Fibroblast of skin of left biceps (primary cell): ENCODE measurements at regions not wholly inside any gene's neighbourhood (a gene's known extent, or its start where the extent isn't known, plus 50 kb on each side); places are given as distances from the start of the nearest gene placed in this dataset.

Experiments used
- DNase-seq, 2 experiments: peaks; one replicate each; pipeline ENCODE4 v3.0.0-alpha.2; 2013; ENCODE audit warnings: low read depth in 2 of 2

DNA sequence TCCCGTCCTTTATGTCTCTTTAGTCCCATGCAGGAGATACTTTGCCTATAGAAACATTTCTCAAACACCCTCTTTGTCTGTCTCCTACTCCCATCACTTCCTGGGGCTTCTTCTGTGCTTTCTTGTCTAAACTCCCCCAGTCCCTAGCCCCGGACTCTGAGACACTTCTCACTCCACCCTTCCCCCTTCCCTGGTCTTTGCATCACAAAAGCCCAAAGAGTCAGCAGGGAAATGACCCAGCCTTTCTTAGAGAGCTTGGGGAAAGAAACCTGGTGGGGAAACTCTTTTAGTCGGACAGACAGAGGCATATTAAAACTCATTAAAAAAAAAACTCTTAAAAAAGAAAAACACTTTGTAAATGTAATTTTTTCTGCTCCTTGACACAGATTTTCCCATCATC lies 211.2 kb downstream of the TJP1 start:
- DNase-seq, result no peak

DNA sequence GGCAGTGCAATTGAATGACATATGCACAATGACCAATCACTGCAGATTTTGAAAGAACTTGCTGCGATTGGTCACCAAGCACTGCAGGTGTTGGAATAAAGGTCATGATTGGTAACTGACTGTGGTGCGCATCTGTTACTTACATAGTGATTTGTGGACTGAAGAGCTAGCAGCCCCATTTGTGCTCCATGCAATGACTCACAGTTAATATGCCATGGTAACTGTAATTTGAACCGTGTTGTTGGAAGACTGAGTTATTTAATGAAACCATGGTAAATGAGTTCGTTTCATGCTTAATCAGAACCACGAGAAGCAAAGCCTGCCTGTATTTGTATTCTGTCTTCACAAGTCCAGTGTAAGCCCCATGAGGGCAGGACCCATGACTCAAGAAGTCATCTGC lies 220.5 kb downstream of the TJP1 start:
- no peak for DNase-seq

DNA sequence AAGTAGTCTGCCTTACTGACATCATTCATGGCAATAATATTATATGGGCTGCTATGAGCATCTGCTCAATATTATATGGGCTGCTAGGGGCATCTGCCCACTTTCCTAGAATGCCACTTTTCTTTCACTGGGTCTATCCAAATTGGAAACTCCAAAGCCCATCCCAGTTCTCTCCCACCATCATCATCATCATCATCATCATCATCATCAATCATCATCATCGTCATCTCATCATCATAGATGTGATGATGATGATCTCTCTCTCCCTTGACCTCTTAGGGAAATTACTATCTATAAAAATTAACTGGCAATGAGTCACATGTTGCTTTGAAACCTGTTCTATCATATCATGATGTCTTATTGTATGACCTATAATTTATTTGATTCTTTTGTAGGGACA lies 222.0 kb downstream of the TJP1 start:
- DNase-seq, result no peak

DNA sequence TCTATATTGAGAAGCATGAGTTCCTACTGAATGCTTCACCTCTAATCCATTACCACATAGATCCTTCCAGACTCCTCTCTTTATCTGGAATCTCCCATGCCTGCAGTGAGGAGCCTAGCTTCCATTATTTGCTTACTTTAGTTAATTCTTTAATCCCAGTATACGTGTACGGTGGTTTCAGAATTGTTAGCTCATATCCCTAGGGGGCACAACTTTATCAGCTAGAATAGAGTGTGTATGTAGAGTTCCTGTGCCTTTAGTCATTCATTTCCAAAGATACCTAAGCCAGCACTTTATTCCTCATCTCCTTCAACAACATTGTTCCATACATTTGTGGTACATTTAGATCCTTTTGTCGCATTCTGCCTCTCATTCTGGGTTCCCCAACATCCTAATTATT lies 226.0 kb downstream of the TJP1 start:
- no peak for DNase-seq

DNA sequence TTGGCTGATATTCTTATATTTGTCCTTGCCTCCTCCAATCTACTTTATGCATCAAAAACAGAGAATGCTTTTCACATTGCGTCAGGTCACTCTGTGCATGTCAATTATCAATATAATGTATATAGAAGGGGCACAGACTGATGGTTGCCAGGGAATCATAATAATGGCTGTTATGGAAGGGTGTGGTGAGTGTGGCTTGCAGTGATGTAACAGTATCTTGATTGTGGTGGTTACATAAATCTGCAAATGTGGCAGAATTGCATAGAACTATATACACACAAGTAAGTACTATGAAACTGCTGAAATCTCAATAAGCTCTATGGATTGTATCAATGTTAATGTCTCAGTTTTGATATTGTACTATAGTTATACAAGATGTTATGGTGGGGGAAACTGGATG lies 228.6 kb downstream of the TJP1 start:
- DNase-seq, result no peak

DNA sequence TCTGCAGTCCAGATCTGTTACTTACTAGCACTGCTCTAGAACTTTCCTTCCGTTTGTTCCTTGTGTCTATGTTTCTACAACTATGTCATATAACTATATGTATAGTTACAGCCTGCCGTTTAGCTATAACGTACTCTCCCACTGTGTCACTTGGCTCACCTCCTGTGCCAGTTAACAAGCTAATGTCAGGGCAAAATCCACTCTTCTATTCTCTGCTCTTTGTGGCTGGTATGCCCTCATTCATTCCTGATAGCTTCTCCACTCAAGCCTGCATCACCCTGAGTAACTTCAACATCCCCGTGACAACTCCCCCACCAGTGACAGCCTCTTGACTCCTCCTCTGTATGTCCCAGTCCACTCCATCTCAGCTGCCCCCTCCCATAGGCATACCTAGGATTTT lies 229.2 kb downstream of the TJP1 start:
- DNase-seq, result no peak

DNA sequence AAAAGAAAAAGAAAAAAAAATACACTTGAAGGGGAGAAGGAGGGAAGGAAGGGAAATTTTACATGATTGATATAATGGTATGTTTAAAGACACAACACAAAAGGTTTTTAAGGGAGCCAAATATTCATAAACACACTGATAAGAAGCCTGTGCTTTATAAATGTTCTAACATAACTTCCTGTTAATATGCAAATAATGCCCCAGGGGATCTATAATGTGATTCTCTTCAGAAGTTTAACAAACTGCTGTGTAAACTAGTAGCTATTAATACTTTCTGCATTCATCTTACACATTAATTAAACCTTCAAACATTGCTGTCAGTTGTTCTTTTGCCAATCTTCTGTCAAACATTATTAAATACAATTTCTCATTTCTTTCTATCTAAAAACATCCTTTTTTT lies 231.6 kb downstream of the TJP1 start:
- no peak for DNase-seq

DNA sequence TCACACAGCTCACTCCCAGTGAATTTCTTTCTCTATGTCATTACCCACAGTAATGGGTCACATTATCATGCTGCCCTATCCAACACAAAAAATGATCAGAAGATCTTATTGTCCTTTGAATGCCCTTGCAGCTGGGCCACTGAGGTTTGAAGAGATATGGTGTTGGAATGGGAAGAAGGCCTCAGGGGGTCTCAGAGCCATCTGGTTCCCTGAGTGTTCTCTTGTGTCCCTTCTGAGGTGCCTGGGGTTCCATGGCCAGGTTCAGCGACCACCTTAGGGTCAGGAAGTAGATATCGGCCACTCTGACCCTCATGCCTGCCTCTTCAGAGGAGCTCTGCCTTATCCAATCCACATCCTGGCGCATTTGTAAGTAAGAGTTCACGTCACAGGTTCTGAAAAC lies 232.3 kb downstream of the TJP1 start:
- no peak for DNase-seq

DNA sequence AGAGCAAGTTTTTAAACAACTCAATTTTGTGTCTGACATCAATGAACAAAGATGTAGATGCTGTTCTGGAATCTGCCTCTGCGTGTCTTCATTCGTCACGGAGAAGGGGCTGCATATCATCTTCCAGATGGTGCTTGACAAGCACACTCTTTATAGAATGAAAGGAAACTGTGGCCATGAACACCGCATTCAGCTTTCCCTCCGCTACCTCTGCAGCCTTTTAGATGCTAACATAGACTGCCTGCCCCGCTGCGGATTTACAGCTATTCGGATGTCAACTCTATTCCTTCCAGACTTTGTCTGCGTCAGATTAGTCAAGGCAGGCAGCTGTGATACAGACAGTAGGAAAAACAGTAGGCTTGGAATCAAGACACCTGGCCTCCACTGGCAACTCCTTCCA lies 232.9 kb downstream of the TJP1 start:
- DNase-seq, result no peak

DNA sequence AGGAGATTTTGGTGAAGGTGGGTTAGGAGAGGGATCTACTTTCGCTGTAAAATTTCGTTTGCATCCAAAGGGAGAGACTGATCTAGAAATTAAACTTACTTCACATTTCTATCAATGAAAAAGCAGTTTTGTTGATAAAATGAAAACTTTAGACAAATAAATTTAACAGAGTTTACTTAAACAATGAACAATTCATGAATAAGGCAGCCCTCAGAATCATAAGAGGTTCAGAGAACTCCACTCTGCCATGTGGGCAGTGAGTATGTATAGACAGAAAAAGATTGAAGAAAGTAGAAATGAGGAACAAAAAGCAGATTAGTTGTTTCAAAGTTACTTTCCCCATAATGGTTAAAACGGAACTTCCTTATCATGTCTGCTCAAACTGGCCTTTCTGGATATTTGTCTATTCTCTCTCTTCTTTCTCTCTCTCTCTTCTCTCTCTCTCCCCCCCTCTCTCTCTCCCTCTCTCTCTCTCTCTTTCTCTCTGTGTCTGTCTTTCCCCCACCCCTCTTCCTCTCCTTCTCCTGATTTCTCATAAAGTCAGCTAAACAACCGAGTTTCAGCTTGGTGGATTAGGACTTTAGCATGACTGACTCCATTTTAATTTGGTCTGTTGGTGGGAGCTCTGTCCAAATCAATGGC lies 248.9 kb downstream of the TJP1 start:
- DNase-seq, result no peak

DNA sequence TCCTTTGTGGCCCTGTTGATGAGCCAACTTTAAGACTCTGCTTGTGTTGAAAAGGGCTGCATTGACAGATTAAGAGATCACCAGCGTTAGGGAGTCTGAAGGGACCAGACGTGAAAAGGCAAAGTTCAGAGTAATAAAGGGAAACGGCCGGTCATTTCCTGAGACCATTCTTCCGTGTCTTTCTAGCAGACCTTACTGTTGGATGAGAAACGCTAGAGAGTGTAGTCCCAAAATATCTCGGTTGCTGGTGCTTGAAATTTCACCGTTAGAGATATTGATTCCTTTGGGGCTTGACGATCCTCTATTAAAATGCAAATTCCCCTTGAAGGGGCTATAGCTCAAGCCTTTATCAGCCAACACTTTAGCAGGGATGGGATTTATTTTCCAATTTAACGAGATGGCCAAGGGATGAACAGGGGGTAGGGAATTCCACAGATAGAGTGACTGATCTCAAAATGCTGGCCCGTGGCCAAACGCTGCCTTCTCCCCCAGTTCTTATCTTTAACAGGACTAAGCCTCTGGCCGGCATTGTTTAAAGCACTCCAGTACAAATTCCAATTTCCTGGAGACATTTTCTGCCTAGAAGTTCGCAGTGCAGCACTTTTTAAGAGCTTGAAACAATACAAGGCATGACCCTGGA lies 250.4 kb downstream of the TJP1 start:
- DNase-seq, result no peak

DNA sequence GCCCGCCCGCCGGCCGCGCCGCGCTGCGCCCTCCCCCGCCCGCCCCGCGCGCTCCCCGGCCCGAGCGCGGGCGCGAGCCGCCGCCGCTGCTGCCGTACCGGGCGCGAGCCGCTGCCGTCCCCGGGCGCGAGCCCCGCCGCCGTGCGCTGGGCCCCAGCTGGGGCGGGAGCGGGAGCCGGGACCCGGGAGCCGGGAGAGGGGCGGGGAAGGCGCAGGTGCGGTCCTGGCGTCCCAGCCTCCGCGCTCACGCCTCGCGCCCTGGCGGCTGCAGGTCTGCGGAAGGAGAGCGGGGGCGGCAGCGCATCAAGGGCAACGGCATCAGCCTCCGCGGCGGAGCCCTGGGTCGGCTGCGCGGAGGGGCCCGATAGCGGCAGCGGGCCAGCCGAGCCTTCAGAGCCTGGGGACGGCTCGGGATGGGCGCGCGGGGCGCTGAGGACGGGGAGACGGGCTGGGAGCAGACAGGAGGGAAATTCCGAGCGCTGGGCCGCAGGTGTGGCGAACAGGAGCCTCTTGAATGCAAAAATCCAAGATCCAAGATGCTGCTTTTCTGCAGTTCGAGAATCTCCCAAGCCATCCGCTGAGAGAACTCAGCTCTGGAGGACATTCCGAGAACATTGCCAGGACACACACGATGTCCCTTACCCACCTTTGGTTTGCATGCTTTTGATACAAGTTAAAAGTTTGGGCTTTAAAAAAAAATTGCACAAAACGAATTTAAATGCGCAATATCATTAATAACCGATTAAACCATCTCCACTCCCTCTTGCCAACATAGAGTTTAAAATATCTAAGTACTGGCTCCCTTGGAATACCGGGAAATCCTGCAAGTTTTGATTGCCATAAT lies 251.1 kb downstream of the TJP1 start:
- DNase-seq, result no peak

DNA sequence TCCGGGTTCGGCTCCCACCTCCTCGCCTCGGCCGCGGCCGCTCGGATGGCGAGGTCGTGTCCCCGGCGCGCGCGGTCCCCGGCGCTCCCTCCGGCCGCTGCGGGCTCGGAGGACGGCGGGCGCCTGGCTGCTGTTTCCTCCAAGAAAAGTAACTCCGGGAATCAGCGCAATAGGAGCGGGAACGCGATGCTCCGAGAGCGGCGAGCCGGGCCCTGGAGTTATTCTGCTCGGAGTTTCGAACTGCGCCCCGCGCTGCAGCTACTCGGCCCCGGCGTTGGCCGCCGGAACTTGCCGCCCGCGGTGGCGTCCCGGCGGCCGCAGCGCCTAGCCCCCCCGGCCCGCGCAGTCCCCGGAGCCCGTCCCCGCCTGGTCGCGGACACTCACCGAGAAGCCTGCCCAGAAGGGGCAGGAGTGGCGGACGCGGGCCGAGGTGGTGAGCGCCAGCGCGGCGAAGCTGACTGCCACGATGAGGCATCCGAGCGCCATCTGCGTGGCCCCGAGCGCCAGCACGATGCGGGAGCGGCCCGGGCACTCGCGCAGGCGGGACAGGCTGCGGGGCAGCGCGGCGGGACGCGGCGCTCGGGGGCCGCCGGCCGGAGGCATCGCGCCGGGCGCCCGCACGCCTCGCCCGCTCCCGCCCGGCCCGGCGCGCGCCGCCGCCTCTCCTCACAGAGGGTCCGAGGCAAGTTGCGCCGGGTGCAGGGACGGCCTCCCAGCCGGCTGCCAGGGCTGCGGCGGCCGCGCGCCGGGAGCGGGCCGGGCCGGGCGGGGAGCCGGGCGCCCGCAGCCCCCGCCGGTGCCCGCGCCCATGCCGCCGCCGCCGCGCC lies 251.9 kb downstream of the TJP1 start:
- no peak for DNase-seq

DNA sequence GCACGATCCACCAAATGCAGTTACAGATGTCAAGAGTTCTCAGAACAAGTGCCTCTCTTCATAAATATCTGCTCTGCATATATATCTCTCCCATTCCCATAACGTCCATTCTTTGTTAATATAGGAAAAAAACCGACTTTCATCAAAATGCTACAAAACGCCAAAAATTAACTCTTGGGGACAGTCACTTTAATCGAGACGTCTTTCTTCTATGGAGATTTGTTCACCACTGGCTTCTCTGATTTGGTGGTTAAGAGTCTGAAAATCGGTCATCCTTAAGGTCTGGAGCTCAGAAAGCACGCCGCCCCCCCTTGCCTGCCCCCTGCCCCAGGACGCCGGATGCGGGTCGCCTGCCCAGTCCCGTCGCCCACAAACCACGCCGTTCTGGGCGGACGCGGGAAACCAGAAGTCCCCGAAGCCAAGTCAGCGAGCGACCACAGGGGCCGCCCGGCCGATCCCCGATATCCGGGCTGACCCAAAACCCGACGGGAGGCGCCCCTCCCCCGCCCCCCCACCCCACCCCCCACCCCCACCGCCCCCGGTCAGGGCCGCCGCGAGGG lies 252.7 kb downstream of the TJP1 start:
- DNase-seq, result no peak

DNA sequence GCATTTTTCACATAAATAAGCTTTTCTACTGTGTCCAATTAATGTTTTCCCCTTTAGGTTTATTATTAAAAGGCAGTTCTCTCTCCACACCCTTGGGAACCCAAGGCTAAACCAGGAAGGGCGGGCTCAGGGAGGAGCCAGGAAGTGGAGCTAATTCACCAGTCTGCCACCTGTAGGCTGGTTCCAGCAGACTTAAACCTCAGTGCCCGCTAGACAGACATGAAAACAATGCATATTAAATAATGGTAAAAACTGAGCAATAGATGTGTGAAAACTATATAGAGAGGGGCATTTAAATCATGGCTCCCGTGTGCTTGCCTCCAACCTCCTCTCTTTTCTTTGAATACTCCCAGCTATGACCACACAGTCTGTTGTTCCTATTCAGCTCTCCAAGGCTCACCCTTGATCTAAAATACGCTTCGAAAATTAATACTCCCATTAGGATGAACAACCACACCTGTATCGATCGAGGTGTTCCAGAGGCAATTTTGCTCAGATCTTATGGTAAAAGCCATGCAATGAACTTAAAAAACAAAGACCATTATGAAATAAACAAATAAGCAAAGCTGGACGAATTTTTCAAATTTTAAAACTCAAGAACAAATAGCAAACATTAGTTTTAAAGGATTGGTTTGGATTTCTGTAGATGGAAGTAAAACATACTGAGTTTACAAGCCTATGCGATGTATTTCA lies 253.3 kb downstream of the TJP1 start:
- no peak for DNase-seq

DNA sequence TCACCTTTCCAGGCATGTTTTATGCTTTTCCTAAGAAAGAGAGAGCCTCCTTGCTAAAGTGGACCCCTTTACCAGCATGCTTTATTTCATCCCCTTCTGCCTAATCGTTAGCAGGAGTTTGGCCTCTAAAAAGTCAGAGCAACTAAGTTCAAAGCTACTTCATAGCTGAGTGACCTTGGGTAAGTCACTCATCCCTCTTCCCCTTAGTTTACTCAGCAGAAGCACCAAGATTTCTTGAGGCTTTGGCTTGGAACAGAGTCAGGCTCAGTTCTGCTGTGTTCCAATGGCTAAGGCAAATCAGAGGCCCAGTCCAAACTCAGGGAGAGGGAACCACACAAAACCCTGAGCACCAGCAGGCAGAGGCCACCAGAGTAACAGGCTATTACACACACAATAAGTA lies 254.9 kb downstream of the TJP1 start:
- DNase-seq, result no peak

DNA sequence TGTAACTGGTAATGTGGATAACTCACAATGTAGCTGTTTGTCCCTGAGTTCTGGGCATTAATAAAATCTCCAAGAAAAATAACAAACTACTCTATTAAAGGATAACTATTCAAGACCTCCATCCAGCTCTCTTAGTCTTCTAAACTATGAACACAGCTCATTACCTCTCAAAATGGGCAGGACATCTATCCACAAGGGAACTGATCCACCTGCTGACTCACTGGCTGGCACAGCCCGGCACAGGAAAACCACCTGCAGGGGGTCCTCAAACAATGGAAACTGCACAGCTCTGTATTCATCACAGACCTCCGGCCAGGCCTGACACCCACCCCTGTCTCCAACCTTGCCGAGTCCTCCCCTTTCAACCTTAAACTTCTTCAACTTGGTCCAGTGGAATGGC lies 255.4 kb downstream of the TJP1 start:
- DNase-seq, result no peak

DNA sequence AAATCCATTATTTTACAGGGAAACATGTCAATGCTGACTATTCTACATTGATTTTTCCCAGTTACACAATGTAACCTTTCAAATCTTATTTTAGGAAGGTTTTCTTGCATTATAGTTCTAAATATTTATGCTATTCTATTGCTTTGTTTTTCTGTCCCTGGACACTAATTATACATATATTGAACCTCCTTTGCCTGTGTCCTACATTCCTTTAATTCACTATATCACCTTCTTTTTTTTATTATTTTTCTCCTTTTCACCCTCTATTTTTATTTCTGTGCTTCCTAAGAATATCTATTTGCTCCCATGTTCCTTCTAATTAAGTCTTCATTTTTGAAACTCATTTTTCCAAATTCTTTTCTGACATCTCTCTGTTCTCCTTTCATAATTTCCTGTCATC lies 259.2 kb downstream of the TJP1 start:
- DNase-seq, result no peak

DNA sequence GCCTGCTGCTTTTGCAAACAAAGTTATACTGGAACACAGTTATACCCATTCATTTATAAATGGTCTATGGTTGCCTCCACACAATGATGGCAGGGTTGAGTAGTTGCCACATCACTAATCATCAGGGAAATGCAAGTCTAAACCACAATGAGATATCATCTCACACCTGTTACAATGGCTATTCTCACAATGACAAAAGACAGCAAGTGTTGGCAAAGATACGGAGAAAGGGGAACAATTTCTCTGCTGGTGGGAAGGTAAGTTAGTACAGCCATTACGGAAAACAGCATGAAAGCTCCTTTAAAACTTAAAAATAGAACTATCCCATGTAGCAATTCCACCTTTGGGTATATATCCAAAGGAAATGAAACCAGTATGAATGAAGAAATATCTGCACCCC lies 261.4 kb downstream of the TJP1 start:
- DNase-seq, result no peak

DNA sequence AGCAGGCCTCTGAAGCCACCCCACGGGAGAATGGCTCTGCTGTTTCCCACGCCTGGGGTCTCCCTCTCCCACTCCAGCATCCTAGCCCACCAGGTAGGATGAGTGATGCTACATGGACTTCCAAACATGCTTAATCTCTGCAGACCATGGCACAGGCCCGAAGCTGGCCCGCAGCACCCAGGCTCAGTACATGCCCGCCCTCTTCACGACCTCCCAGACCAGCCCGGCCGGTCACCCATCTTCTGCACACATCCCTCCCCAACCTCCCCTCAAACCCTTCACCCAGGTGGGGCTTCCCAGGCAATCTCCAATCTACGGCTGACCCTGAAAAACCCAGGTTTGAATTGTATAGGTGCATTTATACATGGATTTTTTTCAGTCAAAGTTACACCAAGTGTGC lies 264.0 kb downstream of the TJP1 start:
- DNase-seq, result no peak

DNA sequence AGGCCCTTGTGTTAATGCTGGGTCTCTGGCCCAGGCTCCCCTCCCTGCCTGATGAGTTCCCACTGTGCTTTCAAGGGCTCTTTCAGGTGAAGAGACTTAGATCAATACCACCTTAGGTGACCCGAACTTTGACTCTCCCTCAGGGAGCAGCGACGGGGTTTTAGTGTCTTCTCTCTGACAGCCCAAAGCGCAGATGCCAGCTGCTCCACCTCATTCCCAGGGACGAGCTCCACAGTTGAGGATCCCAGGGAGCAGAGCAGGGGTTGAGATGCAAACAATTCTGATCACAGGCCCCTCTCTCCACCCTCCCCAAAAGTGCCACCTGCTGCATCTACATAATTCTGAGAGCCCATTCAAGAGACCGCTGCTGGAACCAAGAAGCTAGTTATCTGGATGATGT lies 265.1 kb downstream of the TJP1 start:
- DNase-seq, result no peak
